B cell (primary cell): ENCODE measurements at regions not wholly inside any gene's neighbourhood (a gene's known extent, or its start where the extent isn't known, plus 50 kb on each side); places are given as distances from the start of the nearest gene placed in this dataset.

Experiments
- ATAC-seq: fragments of 200-7000 bp; cut with Tn5 transposase; one replicate; pipeline ENCODE4 v1.10.0; 2021; ENCODE audit warnings: low read depth, mild to moderate bottlenecking, moderate number of reproducible peaks, moderate library complexity
- CTCF ChIA-PET: fragments of 350-600 bp; sonication (Branson Sonifier 250); formaldehyde crosslinking; loops from one replicate; lab custom pipeline; 2021; ENCODE audit warnings: antibody characterized with exemption, inconsistent platforms; lab: Charles Lee
- POLR2A ChIA-PET: fragments of 350-600 bp; sonication (Branson Sonifier 250); formaldehyde crosslinking; loops from one replicate; lab custom pipeline; 2021; ENCODE audit warnings: antibody characterized with exemption; lab: Charles Lee
- DNase-seq: peaks from one replicate; pipeline ENCODE4 v3.0.0; 2013
- H2AFZ ChIP-seq: 2 replicates; pipeline ENCODE4 v1.6.1; 2012; ENCODE audit warnings: mild to moderate bottlenecking, low read depth, low read length; ENCODE audit not compliant: insufficient read depth, poor library complexity, severe bottlenecking
- H3K27ac ChIP-seq, 2 donors: 1 replicate in 1 of 2; 2 replicates in 1 of 2; pipeline ENCODE4 v1.5.1; 2012 to 2013; ENCODE audit warnings: low read length in 2 of 2, mild to moderate bottlenecking in 2 of 2, moderate library complexity in 1 of 2
- H3K27me3 ChIP-seq, 4 experiments: fragments of 200-600 bp in 1 of 4; sonication (generic) in 1 of 4; replicated peaks in 1 of 4; 1 replicate in 2 of 4; 2 replicates in 2 of 4; pipeline versions ENCODE4 v1.6.1 to v1.7.0; 2013 to 2016; ENCODE audit warnings: low read length in 3 of 4, mild to moderate bottlenecking in 2 of 4, mixed read lengths in 1 of 4, moderate library complexity in 1 of 4; ENCODE audit not compliant: insufficient read depth in 4 of 4, control insufficient read depth in 3 of 4; ENCODE audit errors: control extremely low read depth in 1 of 4
- H3K36me3 ChIP-seq, 2 experiments: replicated peaks in 1 of 2; 1 replicate in 1 of 2; 2 replicates in 1 of 2; pipeline versions ENCODE4 v1.6.1 to v1.7.1; 2013; ENCODE audit warnings: low read length in 1 of 2; ENCODE audit not compliant: insufficient read depth in 2 of 2, control insufficient read depth in 1 of 2; ENCODE audit errors: control extremely low read depth in 1 of 2, extremely low read depth in 1 of 2
- H3K4me1 ChIP-seq, 2 donors: fragments of 200-600 bp in 1 of 2; sonication (generic) in 1 of 2; 1 replicate in 1 of 2; 2 replicates in 1 of 2; pipeline versions ENCODE4 v1.5.1 to v1.6.1; 2013 to 2017; ENCODE audit warnings: low read length in 2 of 2; ENCODE audit not compliant: control insufficient read depth in 2 of 2, insufficient read depth in 2 of 2
- H3K4me2 ChIP-seq: replicated peaks from 2 replicates; pipeline ENCODE3; 2012; ENCODE audit warnings: mild to moderate bottlenecking, low read depth, low read length; ENCODE audit not compliant: poor library complexity, severe bottlenecking
- H3K4me3 ChIP-seq, 5 experiments: fragments of 200-600 bp in 1 of 5; sonication (generic) in 1 of 5; 1 replicate in 3 of 5; 2 replicates in 2 of 5; pipeline versions ENCODE4 v1.5.1 to v1.7.0; 2011 to 2016; ENCODE audit warnings: low read length in 4 of 5, mild to moderate bottlenecking in 4 of 5, low read depth in 2 of 5, control low read depth in 1 of 5, moderate library complexity in 1 of 5; ENCODE audit not compliant: insufficient read depth in 1 of 5; ENCODE audit errors: control extremely low read depth in 1 of 5, extremely low read depth in 1 of 5
- H3K79me2 ChIP-seq: fragments of 200-600 bp; sonication (generic); one replicate; pipeline ENCODE4 v1.6.0; 2016; ENCODE audit warnings: low read length; ENCODE audit not compliant: control insufficient read depth, insufficient read depth
- H3K9ac ChIP-seq: fragments of 200-600 bp; sonication (generic); 2 replicates; pipeline ENCODE4 v1.6.1; 2017; ENCODE audit warnings: mild to moderate bottlenecking, low read length, moderate library complexity
- H3K9me3 ChIP-seq, 3 donors: one replicate each; pipeline versions ENCODE4 v1.6.1 to v1.7.1; 2013; ENCODE audit warnings: low read length in 2 of 3; ENCODE audit not compliant: control insufficient read depth in 2 of 3, insufficient read depth in 1 of 3; ENCODE audit errors: control extremely low read depth in 1 of 3
- H4K20me1 ChIP-seq: 2 replicates; pipeline ENCODE4 v1.6.0; 2012; ENCODE audit warnings: mild to moderate bottlenecking, low read length; ENCODE audit not compliant: insufficient read depth, control insufficient read depth, poor library complexity, severe bottlenecking
- H3K27ac Mint-ChIP-seq: one replicate; pipeline ENCODE4 v1.8.0; 2021; ENCODE audit warnings: mixed read lengths
- H3K27me3 Mint-ChIP-seq: one replicate; pipeline ENCODE4 v1.8.0; 2021; ENCODE audit warnings: mixed read lengths
- H3K4me1 Mint-ChIP-seq: one replicate; pipeline ENCODE4 v1.8.0; 2021; ENCODE audit warnings: mixed read lengths
- H3K4me3 Mint-ChIP-seq: one replicate; pipeline ENCODE4 v1.8.0; 2021; ENCODE audit warnings: mixed read lengths
- H3K9me3 Mint-ChIP-seq: one replicate; pipeline ENCODE4 v1.8.0; 2022; ENCODE audit warnings: mixed read lengths; ENCODE audit not compliant: insufficient read depth
- EZH2 ChIP-seq: IDR thresholded peaks from 2 replicates; pipeline ENCODE4 v1.6.1; 2012; ENCODE audit warnings: borderline replicate concordance, low read depth, mild to moderate bottlenecking, moderate library complexity, low read length; ENCODE audit not compliant: insufficient read depth, poor library complexity, severe bottlenecking
- WGBS: methylation state at CpG from one replicate; pipeline ENCODE4 v1.1.5; 2013; ENCODE audit warnings: missing lambda C conversion rate; ENCODE audit not compliant: insufficient coverage; 5-methylcytosine and 5-hydroxymethylcytosine counted together
- intact Hi-C: fragments of 100-400 bp; cut with micrococcal nuclease; formaldehyde crosslinking; loops from one replicate; pipeline ENCODE4 v1.10.0; 2022
- TF ChIP-seq, protein P1 (sequence below): fragments of 200-600 bp; IDR thresholded peaks from one replicate; pipeline ENCODE4 v1.8.0; 2022; ENCODE audit warnings: antibody characterized with exemption, mild to moderate bottlenecking

GRCh38 chr20:50264534-50265145, 74.0 kb downstream of the CEBPB start:
- TF ChIP-seq EZH2: no peak
- TF ChIP-seq, protein P1, sequence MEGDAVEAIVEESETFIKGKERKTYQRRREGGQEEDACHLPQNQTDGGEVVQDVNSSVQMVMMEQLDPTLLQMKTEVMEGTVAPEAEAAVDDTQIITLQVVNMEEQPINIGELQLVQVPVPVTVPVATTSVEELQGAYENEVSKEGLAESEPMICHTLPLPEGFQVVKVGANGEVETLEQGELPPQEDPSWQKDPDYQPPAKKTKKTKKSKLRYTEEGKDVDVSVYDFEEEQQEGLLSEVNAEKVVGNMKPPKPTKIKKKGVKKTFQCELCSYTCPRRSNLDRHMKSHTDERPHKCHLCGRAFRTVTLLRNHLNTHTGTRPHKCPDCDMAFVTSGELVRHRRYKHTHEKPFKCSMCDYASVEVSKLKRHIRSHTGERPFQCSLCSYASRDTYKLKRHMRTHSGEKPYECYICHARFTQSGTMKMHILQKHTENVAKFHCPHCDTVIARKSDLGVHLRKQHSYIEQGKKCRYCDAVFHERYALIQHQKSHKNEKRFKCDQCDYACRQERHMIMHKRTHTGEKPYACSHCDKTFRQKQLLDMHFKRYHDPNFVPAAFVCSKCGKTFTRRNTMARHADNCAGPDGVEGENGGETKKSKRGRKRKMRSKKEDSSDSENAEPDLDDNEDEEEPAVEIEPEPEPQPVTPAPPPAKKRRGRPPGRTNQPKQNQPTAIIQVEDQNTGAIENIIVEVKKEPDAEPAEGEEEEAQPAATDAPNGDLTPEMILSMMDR: no peak
- ChIA-PET POLR2A (no interaction called here), CTCF (no interaction called here)
- Histone ChIP-seq H3K9ac (no peak overlapping the region), H3K27ac (no peak overlapping the region), H3K4me1 (no peaks in the 10 kb centered on the region), H2AFZ (no peak overlapping the region), H3K27me3 (no peaks in the 10 kb centered on the region), H3K79me2 (no peaks in the 10 kb centered on the region), H3K36me3 (no peaks in the 10 kb centered on the region), H4K20me1 (no peaks in the 10 kb centered on the region), H3K4me2 (no peak overlapping the region), H3K4me3 (no peak overlapping the region), H3K9me3 (no peaks in the 10 kb centered on the region)
- no peak overlapping the region for H3K27ac Mint-ChIP-seq
- H3K4me3 Mint-ChIP-seq: no peak overlapping the region
- H3K27me3 Mint-ChIP-seq: peaks cover 4% of the 10 kb centered on the region
- H3K4me1 Mint-ChIP-seq: no peaks in the 10 kb centered on the region
- intact Hi-C loops: no loop called here
- 93% methylated on average over 10 of the region's 13 CpGs for WGBS
- no peaks in the 10 kb centered on the region for H3K9me3 Mint-ChIP-seq
- DNase-seq (no peak), ATAC-seq (no peak)

- Mint-ChIP-seq H3K4me1 (no peaks in the 10 kb centered on the region), H3K27ac (no peak overlapping the region), H3K27me3 (peaks cover 6% of the 10 kb centered on the region), H3K9me3 (no peaks in the 10 kb centered on the region), H3K4me3 (no peak overlapping the region)
- TF ChIP-seq, protein P1: no peak
- no peak for TF ChIP-seq EZH2
- DNase-seq: no peak
- no peaks in the 10 kb centered on the region for H3K27me3 ChIP-seq
- intact Hi-C loops: no loop called here
- H3K4me3 ChIP-seq: no peak overlapping the region
- no peaks in the 10 kb centered on the region for H3K36me3 ChIP-seq
- H3K9ac ChIP-seq: no peak overlapping the region
- no peak overlapping the region for H2AFZ ChIP-seq
- ChIA-PET POLR2A (no interaction called here), CTCF (no interaction called here)
- no peak overlapping the region for H3K4me2 ChIP-seq
- no peak for ATAC-seq
- no peaks in the 10 kb centered on the region for H3K4me1 ChIP-seq
- no peaks in the 10 kb centered on the region for H3K79me2 ChIP-seq
- no peaks in the 10 kb centered on the region for H4K20me1 ChIP-seq
- 96% methylated on average over 4 of the region's 12 CpGs for WGBS
- H3K27ac ChIP-seq: no peak overlapping the region
- no peaks in the 10 kb centered on the region for H3K9me3 ChIP-seq
Measured at GRCh38 chr20:50265245-50265946, 74.8 kb downstream of the CEBPB start.
